ENCODE measurements at regions not wholly inside any gene's neighbourhood (a gene's known extent, or its start where the extent isn't known, plus 50 kb on each side); places are given as distances from the start of the nearest gene placed in this dataset.

DNA sequence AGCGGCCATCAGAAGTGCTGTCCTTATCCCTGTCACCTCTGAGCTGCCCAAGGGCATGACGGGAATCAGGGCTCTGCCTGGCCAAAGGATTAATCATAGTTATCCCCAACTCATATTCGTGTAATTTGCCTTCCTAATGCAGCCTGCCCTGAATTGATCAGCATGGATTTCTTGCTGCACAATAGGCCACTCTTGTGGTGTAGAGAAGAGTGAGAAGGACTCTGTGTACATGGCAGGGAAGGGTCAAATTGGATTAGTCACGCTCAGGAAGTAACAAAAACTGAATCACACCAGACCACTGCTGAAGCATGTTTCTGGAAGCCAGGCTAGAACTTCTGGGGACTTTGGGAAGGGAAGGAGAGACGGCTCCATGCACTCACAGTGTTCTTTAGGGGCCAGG is 227.0 kb downstream of the BUB3 start:
- Histone ChIP-seq H2AFZ (ENCODE audit: low read length) (no peak overlapping the region), H3K27ac (ENCODE audit: low read depth, low read length) (no peak overlapping the region), H4K8ac (ENCODE audit: extremely low read depth, insufficient read depth, low read length) (no peak overlapping the region), H3K4me2 (ENCODE audit: insufficient read depth in 1 of 2, low read depth in 2 of 2, low read length in 2 of 2) (no peak overlapping the region), H4K5ac (ENCODE audit: insufficient read length, low read depth, low read length) (no peak overlapping the region), H3K56ac (replicated peaks; ENCODE audit: insufficient read length, low read depth, low read length) (no peak overlapping the region), H3K79me2 (ENCODE audit: control insufficient read depth in 1 of 2, insufficient read depth in 2 of 2, low read length in 2 of 2) (no peaks in the 10 kb centered on the region), H3K23me2 (ENCODE audit: low read depth, low read length) (peaks cover 2% of the 10 kb centered on the region; the same call in 1 of the 2 replicates), H3K27me3 (replicated peaks in 1 of 4; ENCODE audit: control insufficient read depth in 3 of 4, extremely low read depth in 1 of 4, insufficient read depth in 3 of 4, low read length in 3 of 4) (no peaks in the 10 kb centered on the region), H3K4me3 (ENCODE audit: extremely low read depth in 1 of 4, insufficient read depth in 2 of 4, low read depth in 3 of 4, low read length in 4 of 4) (no peak overlapping the region), H4K20me1 (replicated peaks in 1 of 2; ENCODE audit: control insufficient read depth in 1 of 2, insufficient read depth in 2 of 2, low read length in 2 of 2) (no peaks in the 10 kb centered on the region), H3K18ac (ENCODE audit: extremely low read depth, low read length) (no peak overlapping the region), H3K23ac (ENCODE audit: insufficient read length) (no peak overlapping the region), H2BK120ac (replicated peaks; ENCODE audit: low read depth, low read length) (no peak overlapping the region), H2BK5ac (ENCODE audit: low read depth, low read length) (no peak overlapping the region), H3K79me1 (ENCODE audit: low read depth, low read length) (no peaks in the 10 kb centered on the region), H3K9ac (replicated peaks in 1 of 4; ENCODE audit: extremely low read depth in 1 of 4, low read depth in 3 of 4, low read length in 3 of 4) (no peak overlapping the region), H4K91ac (replicated peaks; ENCODE audit: insufficient read length, low read length) (no peak overlapping the region), H2BK12ac (ENCODE audit: low read depth, low read length) (no peak overlapping the region), H3K14ac (ENCODE audit: insufficient read length) (no peak overlapping the region), H3K36me3 (ENCODE audit: control insufficient read depth in 2 of 4, insufficient read depth in 4 of 4, low read length in 3 of 4) (no peaks in the 10 kb centered on the region), H2BK20ac (ENCODE audit: low read length) (no peak overlapping the region), H3K9me3 (ENCODE audit: insufficient read depth in 2 of 2, low read depth in 1 of 2, low read length in 1 of 2) (peaks cover 6 to 10% of the 10 kb centered on the region in 2 experiments; a peak in 3 of 4 replicates), H2BK15ac (ENCODE audit: low read length) (no peak overlapping the region), H3K4ac (replicated peaks; ENCODE audit: insufficient read length, low read depth, low read length) (no peak overlapping the region), H3K4me1 (replicated peaks in 1 of 4; ENCODE audit: control insufficient read depth in 3 of 4, insufficient read depth in 4 of 4, low read length in 3 of 4) (peaks cover 0 to 7% (median 5%) of the 10 kb centered on the region in 4 experiments; a peak in 3 of 7 replicates), H2AK5ac (ENCODE audit: low read depth, low read length) (no peak overlapping the region)
- CTCF ChIA-PET (ENCODE audit: partially characterized antibody): interaction anchor here (0.7 to 3.2 kb wide), 16 partner anchors 8 to 338 kb away, joined by 3 to 14 read pairs (median 3); no protein-coding TSS in a partner anchor
- no peak for TF ChIP-seq PHF8 (conservative IDR thresholded peaks at IDR 0.05; ENCODE audit: low read depth, low read length)
- TF ChIP-seq, protein P1, sequence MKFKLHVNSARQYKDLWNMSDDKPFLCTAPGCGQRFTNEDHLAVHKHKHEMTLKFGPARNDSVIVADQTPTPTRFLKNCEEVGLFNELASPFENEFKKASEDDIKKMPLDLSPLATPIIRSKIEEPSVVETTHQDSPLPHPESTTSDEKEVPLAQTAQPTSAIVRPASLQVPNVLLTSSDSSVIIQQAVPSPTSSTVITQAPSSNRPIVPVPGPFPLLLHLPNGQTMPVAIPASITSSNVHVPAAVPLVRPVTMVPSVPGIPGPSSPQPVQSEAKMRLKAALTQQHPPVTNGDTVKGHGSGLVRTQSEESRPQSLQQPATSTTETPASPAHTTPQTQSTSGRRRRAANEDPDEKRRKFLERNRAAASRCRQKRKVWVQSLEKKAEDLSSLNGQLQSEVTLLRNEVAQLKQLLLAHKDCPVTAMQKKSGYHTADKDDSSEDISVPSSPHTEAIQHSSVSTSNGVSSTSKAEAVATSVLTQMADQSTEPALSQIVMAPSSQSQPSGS (IDR thresholded peaks at IDR 0.05; ENCODE audit: low read length): no peak
- no peak for TF ChIP-seq SAP30 (IDR thresholded peaks at IDR 0.05; ENCODE audit: insufficient read depth, insufficient replicate concordance, low read length)
- TF ChIP-seq, protein P2, sequence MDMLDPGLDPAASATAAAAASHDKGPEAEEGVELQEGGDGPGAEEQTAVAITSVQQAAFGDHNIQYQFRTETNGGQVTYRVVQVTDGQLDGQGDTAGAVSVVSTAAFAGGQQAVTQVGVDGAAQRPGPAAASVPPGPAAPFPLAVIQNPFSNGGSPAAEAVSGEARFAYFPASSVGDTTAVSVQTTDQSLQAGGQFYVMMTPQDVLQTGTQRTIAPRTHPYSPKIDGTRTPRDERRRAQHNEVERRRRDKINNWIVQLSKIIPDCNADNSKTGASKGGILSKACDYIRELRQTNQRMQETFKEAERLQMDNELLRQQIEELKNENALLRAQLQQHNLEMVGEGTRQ (IDR thresholded peaks at IDR 0.05; ENCODE audit: low read length): no peak
- TF ChIP-seq, protein P3, sequence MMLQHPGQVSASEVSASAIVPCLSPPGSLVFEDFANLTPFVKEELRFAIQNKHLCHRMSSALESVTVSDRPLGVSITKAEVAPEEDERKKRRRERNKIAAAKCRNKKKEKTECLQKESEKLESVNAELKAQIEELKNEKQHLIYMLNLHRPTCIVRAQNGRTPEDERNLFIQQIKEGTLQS (IDR thresholded peaks at IDR 0.05; ENCODE audit: insufficient read depth, low read depth, low read length): no peak
- TF ChIP-seq RFX5 (IDR thresholded peaks at IDR 0.05; ENCODE audit: borderline replicate concordance, low read depth, low read length): no peak
- no peak for TF ChIP-seq JUND (IDR thresholded peaks at IDR 0.05; ENCODE audit: low read length)
- TF ChIP-seq TEAD4 (IDR thresholded peaks at IDR 0.05; ENCODE audit: low read depth, low read length): no peak
- TF ChIP-seq TBP (IDR thresholded peaks at IDR 0.05; ENCODE audit: low read depth, low read length): no peak
- no peak for TF ChIP-seq BACH1 (IDR thresholded peaks at IDR 0.05; ENCODE audit: low read length)
- TF ChIP-seq HDAC2 (IDR thresholded peaks at IDR 0.05; ENCODE audit: borderline replicate concordance in 1 of 2, low read depth in 2 of 2, low read length in 2 of 2): no peak
- no peak for DNase-seq (ENCODE audit: low read depth in 1 of 2, low spot score in 2 of 2)
- FAIRE-seq: no peak
- whole genome bisulfite sequencing, 2 experiments (ENCODE audit: extremely low coverage in 1 of 2, insufficient coverage in 1 of 2, insufficient read length in 1 of 2, insufficient replicate concordance in 2 of 2, low coverage in 1 of 2, low lambda C conversion rate in 2 of 2, missing lambda C conversion rate in 1 of 2): 78% methylated on average over 5 of the region's 5 CpGs; no CpG with 5 or more reads in 1 of the 2 experiments
- POLR2A ChIA-PET (ENCODE audit: partially characterized antibody): no interaction called here

Measured in H1 (cell line).